ENCODE measurements at regions not wholly inside any gene's neighbourhood (a gene's known extent, or its start where the extent isn't known, plus 50 kb on each side); places are given as distances from the start of the nearest gene placed in this dataset.

- intact Hi-C loops (cut with micrococcal nuclease), result no loop called here
- H3K27ac Mint-ChIP-seq, result no peak overlapping the region
Measured at GRCh38 chr7:97601931-97602457, 129.9 kb upstream of the TAC1 start.

GRCh38 chr7:97620495-97620894 lies 111.4 kb upstream of the TAC1 start:
- DNase-seq, result no peak
- Histone ChIP-seq H3K27ac (ENCODE audit: low read depth in 1 of 2, low read length in 2 of 2) (no peak overlapping the region), H3K4me1 (ENCODE audit: control insufficient read depth in 1 of 2, insufficient read depth in 2 of 2, low read length in 2 of 2) (no peaks in the 10 kb centered on the region), H3K79me2 (ENCODE audit: insufficient read depth, low read length) (no peaks in the 10 kb centered on the region), H3K27me3 (ENCODE audit: control insufficient read depth in 2 of 2, insufficient read depth in 2 of 2, low read length in 2 of 2) (no peaks in the 10 kb centered on the region), H3K9ac (ENCODE audit: insufficient read depth, low read length, poor library complexity, severe bottlenecking) (no peak overlapping the region), H3K9me3 (replicated peaks in 1 of 2; ENCODE audit: control insufficient read depth in 1 of 2, insufficient read depth in 1 of 2, low read length in 2 of 2) (no peaks in the 10 kb centered on the region), H3K4me3 (replicated peaks in 1 of 3; ENCODE audit: low read depth in 2 of 3, low read length in 3 of 3) (no peak overlapping the region), H3K36me3 (replicated peaks in 1 of 2; ENCODE audit: control insufficient read depth in 1 of 2, insufficient read depth in 2 of 2, low read length in 2 of 2) (no peaks in the 10 kb centered on the region), H3K4me2 (replicated peaks; ENCODE audit: extremely low read depth, low read length, poor library complexity, severe bottlenecking) (no peak overlapping the region), H4K20me1 (ENCODE audit: insufficient read depth, low read length) (no peaks in the 10 kb centered on the region), H2AFZ (ENCODE audit: insufficient read depth, low read depth, low read length, poor library complexity, severe bottlenecking) (no peak overlapping the region)
- 80% methylated on average over 1 of the region's 2 CpGs for WGBS (ENCODE audit: insufficient coverage)
- no peaks in the 10 kb centered on the region for H3K4me1 Mint-ChIP-seq
- H3K9me3 Mint-ChIP-seq, result peaks cover 0 to 5% (median 2%) of the 10 kb centered on the region in 7 donors
- H3K27ac Mint-ChIP-seq, result no peak overlapping the region
- TF ChIP-seq CTCF (IDR thresholded peaks at IDR 0.05), result no peak
- no peaks in the 10 kb centered on the region for H3K27me3 Mint-ChIP-seq (ENCODE audit: low read depth in 3 of 3)
- intact Hi-C loops (cut with micrococcal nuclease), result no loop called here
- H3K4me3 Mint-ChIP-seq, result no peak overlapping the region
- no peaks in the 10 kb centered on the region for H3K36me3 Mint-ChIP-seq

More at GRCh38 chr7:97601931-97602457, 129.9 kb upstream of the TAC1 start:
- no peak overlapping the region for H2AFZ ChIP-seq (ENCODE audit: insufficient read depth, low read depth, low read length, poor library complexity, severe bottlenecking)
- Mint-ChIP-seq H3K9me3 (peaks cover 0 to 11% (median 6%) of the 10 kb centered on the region in 7 donors), H3K4me3 (no peak overlapping the region), H3K27me3 (ENCODE audit: low read depth in 3 of 3) (peaks cover 0 to 2% (median 1%) of the 10 kb centered on the region in 3 donors), H3K36me3 (no peaks in the 10 kb centered on the region), H3K4me1 (no peaks in the 10 kb centered on the region)
- WGBS (ENCODE audit: insufficient coverage), result no CpG with 5 or more reads among the region's 1 CpG
- TF ChIP-seq CTCF (IDR thresholded peaks at IDR 0.05), result no peak
- H3K9me3 ChIP-seq (replicated peaks in 1 of 2; ENCODE audit: control insufficient read depth in 1 of 2, insufficient read depth in 1 of 2, low read length in 2 of 2), result peaks cover 0 to 8% of the 10 kb centered on the region in 2 donors
- H3K79me2 ChIP-seq (ENCODE audit: insufficient read depth, low read length), result no peaks in the 10 kb centered on the region
- H3K4me3 ChIP-seq (replicated peaks in 1 of 3; ENCODE audit: low read depth in 2 of 3, low read length in 3 of 3), result no peak overlapping the region
- H3K4me2 ChIP-seq (replicated peaks; ENCODE audit: extremely low read depth, low read length, poor library complexity, severe bottlenecking), result no peak overlapping the region
- no peak overlapping the region for H3K27ac ChIP-seq (ENCODE audit: low read depth in 1 of 2, low read length in 2 of 2)
- DNase-seq, result no peak
- H4K20me1 ChIP-seq (ENCODE audit: insufficient read depth, low read length), result no peaks in the 10 kb centered on the region
- no peak overlapping the region for H3K9ac ChIP-seq (ENCODE audit: insufficient read depth, low read length, poor library complexity, severe bottlenecking)
- H3K36me3 ChIP-seq (replicated peaks in 1 of 2; ENCODE audit: control insufficient read depth in 1 of 2, insufficient read depth in 2 of 2, low read length in 2 of 2), result no peaks in the 10 kb centered on the region
- no peaks in the 10 kb centered on the region for H3K27me3 ChIP-seq (ENCODE audit: control insufficient read depth in 2 of 2, insufficient read depth in 2 of 2, low read length in 2 of 2)
- H3K4me1 ChIP-seq (ENCODE audit: control insufficient read depth in 1 of 2, insufficient read depth in 2 of 2, low read length in 2 of 2), result no peaks in the 10 kb centered on the region

Data from CD14-positive monocyte (primary cell).